ENCODE measurements at regions not wholly inside any gene's neighbourhood (a gene's known extent, or its start where the extent isn't known, plus 50 kb on each side); places are given as distances from the start of the nearest gene placed in this dataset.
"Not testable (repeated sequence)": the region's sequence is repeated elsewhere in the genome, so short reads cannot be mapped to it uniquely, and the experiment has no call there.

DNA sequence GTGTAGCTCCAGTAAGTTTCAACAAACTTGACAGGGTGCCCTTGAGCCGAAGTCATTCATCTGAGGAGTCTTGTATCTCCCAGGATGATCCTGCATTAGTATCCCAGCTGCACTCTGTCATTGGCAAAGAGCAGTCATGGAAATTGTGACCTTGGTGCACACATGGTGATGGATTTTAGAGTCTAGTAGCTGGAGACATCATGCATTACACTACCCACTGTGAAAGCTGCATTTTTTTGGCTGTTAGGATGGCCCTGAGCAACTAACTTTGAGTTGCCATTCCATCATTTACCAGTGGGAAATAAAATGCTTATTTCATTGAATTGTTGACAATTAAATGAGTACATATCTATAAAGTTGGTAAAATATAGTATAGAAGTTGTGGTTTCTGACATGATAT is 552.6 kb upstream of the CBLB start:
- DNase-seq, result no peak

DNA sequence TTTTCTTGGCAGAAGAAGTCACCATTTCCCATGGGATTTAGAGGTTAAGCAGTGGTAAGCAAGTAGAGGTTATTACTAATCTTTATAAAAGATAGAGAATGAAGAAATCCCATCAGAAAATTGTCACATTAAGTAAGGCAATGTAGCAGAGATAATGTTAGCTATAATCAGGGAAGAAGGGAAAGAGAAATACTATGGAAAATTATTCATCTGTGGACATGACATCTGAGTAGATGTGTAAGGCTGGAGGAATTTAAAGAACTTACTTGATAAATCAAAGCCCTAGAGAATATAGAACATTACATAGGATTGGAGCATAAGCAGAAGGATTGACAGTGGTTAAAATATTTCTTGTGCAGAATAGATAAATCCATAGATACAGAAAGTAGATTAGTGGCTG is 553.1 kb upstream of the CBLB start:
- DNase-seq, result no peak

- no peak for DNase-seq
Observed at GRCh38 chr3:106423321-106424225, 554.8 kb upstream of the CBLB start.

- no peak for DNase-seq
Observed at GRCh38 chr3:106425026-106425425, 556.2 kb upstream of the CBLB start.

GRCh38 chr3:106425916-106426315 is 557.1 kb upstream of the CBLB start:
- no peak for DNase-seq

DNA sequence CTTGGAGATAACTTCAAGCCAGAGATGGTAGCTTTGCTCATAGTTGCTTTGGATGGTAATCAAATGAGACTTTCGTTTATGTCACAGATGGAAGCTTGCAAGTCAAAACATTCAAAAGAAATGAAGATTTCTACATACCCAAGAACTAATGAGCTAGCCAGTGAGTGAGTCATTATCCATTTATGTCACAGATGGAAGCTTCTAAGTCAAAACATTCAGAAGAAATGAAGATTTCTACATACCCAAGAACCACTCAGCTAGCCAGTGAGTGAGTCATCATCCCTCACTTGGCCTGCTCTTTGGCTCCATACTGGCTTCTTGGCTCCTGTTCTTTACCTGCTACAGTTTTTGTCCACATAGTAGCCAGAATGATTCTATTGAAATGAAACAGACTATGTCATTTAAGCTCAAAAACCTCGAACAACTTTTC is 559.8 kb upstream of the CBLB start:
- DNase-seq, result no peak

- DNase-seq, result no peak
Observed at GRCh38 chr3:106431721-106432120, 562.9 kb upstream of the CBLB start.

- no peak for DNase-seq
Observed at GRCh38 chr3:106435899-106436453, 567.2 kb upstream of the CBLB start.

DNA sequence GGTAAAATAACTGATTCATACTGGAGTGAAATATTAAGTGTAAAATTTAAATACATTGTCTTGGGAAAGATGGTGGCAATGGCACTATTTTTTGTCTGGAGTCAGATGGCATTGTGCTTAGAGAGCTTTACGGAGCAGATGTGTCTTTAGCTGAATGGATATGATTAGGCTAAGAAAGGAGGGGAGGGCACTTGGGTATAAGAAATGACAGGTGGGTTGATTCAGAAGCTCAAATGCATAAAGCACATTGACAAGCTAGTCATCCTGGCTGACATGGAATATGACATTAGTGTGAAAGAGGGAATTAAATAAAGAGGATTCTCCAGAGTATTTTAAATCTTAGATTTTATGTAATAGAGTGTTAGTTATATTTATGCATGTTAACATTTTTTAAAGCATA is 570.1 kb upstream of the CBLB start:
- no peak for DNase-seq

- no peak for DNase-seq
Observed at GRCh38 chr3:106440672-106441071, 571.9 kb upstream of the CBLB start.

DNA sequence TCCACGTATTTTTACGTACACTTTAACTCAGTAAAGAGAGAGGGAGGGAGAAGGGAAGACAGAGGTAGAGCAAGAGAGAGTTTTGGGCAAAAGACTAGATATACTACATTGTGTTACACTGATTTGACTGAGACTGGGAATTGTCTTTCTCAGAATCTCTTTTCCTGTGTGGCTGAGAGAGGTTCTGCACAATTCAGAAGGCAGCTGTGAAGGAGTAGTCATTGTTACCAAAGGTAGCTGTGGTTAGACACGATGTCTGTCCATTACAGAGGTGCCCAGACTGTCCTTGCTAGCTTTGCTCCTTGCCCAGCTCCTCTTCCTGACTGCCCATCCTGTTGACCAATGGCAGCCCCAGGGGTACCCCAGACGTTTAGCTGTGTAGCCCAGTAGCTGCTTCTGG is 577.5 kb upstream of the CBLB start:
- DNase-seq, result no peak

DNA sequence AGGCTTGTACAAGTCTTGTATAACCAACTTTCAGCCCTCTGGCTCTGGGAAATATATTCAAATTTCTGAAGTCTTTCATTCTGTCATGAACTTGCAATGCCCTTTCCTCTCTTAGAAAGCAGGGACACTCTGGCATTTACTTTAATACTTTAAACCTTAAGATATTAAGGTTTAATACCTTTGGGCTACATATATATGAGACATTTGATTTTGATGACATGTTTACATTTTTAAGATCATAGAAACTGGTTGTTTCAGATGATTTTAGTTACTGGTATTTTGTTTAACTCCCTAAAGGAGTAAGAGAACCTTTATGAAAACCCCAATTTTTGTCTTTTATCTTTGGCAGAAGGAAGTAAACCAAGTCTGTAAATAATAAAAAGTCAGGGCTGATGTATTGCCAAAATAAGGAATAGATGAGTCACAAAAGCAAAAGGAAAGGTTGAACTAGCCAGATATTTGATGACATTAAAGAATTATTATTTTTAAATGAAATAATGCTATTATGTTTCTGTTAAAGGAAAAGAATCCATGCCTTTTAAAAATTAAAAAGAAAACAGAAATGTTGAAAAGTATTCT is 579.0 kb upstream of the CBLB start:
- no peak for DNase-seq

- DNase-seq, result not testable (repeated sequence)
Observed at GRCh38 chr3:106448372-106448966, 579.7 kb upstream of the CBLB start.

GRCh38 chr3:106452096-106452495 is 583.3 kb upstream of the CBLB start:
- no peak for DNase-seq

DNA sequence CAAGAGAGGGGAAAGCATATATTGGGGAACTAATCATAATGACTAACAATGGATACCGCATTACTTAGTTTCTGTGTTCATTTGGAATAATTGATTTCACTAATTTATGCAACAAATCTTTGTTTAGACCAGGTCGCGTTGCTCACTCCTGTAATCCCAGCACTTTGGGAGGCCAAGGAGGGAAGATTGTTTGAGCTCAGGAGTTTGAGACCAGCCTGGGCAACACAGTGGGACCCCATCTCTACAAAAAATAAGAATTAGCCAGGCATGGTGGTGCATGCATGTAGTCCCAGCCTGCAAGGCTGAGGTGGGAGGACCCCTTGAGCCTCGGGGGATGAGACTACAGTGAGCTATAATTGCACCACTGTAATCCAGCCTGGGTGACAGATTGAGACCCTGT is 585.7 kb upstream of the CBLB start:
- no peak for DNase-seq

DNA sequence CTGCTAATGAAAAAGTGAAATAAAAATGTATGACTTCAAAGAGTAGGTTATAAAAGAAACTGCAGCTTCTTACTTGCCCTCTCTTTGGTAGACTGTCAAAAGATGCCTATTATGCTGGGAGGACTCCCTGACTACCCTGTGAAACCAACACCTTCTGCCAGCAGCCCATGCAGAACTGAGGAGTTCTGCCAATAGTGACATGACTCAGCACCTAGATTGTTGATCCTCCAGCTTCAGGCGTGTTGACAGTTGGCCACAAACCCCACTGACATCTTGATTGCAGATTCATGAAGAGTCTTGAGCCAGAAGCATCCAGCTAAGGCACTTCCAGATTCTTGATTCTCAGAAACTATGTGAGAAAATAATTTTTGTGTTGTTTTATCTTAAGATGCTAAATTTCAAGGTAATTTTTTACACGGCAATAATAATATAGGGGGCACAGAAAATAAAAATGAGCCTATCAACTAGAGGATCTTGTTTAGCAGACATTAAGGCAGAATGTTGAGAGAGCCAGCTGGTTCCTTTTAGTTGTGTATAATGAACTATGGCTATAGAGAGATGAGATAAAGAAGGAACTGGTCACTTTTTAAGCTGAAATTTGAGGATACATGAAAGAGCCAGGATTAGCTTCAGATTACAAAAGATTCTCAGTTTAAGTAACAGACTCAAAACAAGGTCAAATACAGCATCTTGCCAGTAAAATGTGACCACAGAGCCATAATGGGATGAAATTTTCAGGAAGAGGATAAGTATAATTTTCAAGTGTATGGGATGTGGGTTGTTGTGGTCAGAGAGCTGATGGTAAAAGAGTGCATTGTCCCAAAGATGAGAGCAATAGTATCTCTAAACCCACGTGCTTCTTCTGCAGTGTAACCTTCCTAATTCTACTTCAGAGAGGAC is 588.7 kb upstream of the CBLB start:
- no peak for DNase-seq

GRCh38 chr3:106458952-106459351 is 590.1 kb upstream of the CBLB start:
- DNase-seq, result no peak

- DNase-seq, result no peak
Observed at GRCh38 chr3:106466881-106467280, 598.1 kb upstream of the CBLB start.

- DNase-seq, result no peak
Observed at GRCh38 chr3:106473576-106474475, 605.0 kb upstream of the CBLB start.

- DNase-seq, result no peak
Observed at GRCh38 chr3:106482451-106482850, 613.6 kb upstream of the CBLB start.

DNA sequence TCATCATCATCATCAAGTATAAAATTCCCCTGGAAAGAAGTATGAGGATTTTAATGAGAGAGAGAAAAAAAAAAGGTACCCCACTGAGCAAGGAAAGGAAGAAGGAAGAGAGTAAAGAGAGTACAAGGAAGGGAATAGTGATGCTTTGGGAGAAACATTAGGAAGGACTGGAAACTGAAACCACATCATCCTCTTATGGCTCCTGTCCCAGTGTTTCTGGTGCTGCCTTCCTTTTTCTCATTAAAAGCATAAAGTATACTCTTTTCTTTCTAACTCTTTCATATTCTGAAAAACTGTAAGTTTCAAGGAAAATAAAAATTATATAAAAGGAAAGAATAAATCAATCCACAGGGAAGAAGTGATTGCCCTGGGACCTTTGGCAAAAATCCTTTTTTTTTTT is 616.4 kb upstream of the CBLB start:
- no peak for DNase-seq

GRCh38 chr3:106485802-106486201 is 617.0 kb upstream of the CBLB start:
- DNase-seq, result no peak

All from activated CD8-positive, alpha-beta memory T cell treated with anti-CD3 and anti-CD28 coated beads, Interleukin-2, amount 50 U/mL, for 4 hours (primary cell).